ENCODE measurements at regions not wholly inside any gene's neighbourhood (a gene's known extent, or its start where the extent isn't known, plus 50 kb on each side); places are given as distances from the start of the nearest gene placed in this dataset.

- no peak for DNase-seq
Measured at GRCh38 chr2:120401275-120402066, 55.5 kb downstream of the INHBB start.

DNA sequence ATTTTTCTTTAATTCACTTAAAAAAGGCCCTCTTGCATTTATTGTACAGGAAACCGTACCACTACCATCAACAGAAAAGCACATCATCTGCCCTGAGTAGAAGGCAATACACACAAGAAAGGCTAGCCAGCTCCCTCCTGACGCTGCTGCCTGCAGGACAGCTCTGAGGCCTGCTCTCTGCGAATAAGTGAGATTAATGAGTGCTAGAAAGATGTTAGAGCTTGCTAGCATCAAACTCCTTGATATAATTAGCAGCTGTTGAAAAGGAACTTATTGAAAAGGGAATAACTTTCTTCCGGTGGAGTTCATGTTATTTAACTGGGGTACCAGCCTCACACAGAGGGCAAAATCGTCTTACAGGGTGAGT, 56.1 kb downstream of the INHBB start:
- no peak for DNase-seq

GRCh38 chr2:120402508-120402907, 56.6 kb downstream of the INHBB start:
- DNase-seq = no peak

DNA sequence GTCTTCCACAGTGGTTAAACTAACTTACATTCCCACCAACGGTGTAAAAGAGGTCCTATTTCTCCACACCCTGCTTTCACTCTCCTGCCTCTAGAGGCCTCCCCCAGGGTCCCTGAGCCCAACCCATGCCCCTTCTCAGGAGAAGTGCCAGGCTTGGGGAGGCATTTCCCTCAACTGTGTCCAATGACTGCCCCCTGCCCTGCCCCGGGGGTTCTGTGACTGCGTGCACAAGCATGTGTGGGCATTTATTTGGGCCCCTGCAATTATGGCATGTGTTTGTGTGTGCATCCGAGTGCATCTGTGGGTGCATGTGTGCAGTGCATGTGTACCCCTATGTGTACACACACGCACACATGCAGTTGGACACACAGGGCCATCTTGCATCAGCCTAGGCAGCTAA, 57.3 kb downstream of the INHBB start:
- no peak for DNase-seq

GRCh38 chr2:120403676-120404075, 57.7 kb downstream of the INHBB start:
- no peak for DNase-seq

GRCh38 chr2:120404274-120404673, 58.3 kb downstream of the INHBB start:
- no peak for DNase-seq

GRCh38 chr2:120404941-120405758, 59.2 kb downstream of the INHBB start:
- no peak for DNase-seq

DNA sequence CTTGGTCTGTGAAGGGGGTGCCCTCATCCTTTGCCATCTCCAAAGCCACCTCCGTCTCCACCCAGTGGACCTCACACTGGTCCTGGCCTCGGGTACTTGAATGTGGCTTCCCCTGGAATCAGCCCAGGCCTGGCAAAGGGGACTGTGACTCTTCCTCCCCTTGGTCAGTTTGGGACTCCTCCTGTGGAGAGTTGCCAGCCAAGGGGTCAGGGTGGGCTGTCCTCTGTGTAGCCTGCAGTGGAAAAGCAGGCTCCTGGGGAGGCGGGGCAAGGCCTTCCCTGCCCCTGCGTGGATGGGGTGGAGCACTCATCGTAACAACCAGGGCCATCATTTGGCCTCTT, 59.8 kb downstream of the INHBB start:
- no peak for DNase-seq

- DNase-seq = no peak
Measured at GRCh38 chr2:120406566-120406965, 60.6 kb downstream of the INHBB start.

- no peak for DNase-seq
Measured at GRCh38 chr2:120410487-120410886, 64.6 kb downstream of the INHBB start.

GRCh38 chr2:120415060-120415459, 69.1 kb downstream of the INHBB start:
- no peak for DNase-seq

DNA sequence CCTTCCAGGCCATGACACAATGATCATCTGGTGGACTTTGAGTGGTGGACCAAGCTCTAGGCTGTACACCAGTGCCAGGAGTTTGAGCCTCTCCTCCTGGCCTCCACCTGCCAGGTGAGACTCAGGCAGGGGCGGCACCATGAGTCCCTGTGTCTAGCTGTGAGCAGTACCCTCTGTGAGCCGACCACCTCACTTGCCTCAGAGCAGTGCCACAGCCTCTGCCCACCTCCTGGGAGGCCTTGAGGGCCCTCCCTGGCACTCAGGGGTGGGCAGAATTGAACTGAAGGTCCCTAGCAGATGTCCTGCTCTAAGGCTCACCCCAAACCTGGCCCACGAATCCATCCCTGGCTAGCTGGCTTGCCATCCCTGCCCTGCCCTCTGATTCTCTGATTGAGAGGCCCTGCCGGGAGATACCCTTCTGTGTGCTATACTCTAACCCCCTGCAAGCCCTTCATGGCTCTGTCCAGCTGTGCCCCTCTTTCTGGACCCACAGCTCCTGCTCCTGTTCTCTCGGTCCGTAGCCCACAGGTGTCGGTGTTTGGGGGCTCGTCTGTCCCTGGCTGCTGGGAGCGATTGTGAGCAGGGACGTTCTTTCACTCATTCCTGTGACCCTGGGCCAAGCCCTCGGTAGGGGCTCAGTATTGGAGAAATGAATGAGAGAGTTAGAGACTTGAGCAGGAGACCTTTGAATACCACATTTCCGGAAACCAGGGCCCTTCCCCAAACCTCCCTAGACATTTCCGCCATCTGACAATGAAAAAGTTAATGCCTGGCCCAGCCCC, 70.0 kb downstream of the INHBB start:
- DNase-seq = no peak

- DNase-seq = no peak
Measured at GRCh38 chr2:120418174-120418787, 72.3 kb downstream of the INHBB start.

GRCh38 chr2:120419073-120419472, 73.1 kb downstream of the INHBB start:
- no peak for DNase-seq

GRCh38 chr2:120419955-120420354, 74.0 kb downstream of the INHBB start:
- DNase-seq = no peak

DNA sequence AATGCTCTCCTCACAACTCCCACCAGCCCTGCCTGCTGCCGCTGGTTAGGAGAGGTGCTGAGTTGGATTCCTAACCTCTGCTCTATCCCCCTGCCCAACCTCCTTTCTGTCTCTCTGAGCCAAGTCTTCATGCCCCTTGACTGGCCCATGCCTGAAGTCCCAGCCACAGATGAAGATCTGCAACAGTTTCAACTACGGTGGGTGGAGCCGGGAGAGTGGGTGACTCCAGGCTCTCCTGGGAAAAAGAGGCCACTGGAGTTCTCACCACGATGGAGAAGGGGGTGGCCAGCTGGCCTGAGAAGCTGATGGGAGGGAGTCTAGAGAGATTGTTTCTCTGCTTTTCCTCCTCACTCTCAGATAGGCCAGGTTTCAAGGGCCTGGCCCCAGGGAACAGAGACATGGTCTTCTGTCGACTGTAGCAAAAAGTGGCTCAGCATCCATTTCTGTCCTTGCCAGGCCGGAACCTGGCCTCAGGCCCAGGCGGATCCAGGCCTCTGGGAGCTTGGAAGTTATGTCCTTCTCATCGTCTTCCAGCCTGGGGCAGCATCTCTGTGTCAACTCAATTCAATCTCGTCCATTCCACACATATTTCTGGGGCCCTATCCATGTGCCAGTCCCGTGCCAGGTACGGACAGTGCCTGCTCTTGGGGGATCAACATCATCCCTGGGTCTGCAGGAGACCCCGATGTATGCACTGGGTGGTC, 75.3 kb downstream of the INHBB start:
- DNase-seq = no peak

DNA sequence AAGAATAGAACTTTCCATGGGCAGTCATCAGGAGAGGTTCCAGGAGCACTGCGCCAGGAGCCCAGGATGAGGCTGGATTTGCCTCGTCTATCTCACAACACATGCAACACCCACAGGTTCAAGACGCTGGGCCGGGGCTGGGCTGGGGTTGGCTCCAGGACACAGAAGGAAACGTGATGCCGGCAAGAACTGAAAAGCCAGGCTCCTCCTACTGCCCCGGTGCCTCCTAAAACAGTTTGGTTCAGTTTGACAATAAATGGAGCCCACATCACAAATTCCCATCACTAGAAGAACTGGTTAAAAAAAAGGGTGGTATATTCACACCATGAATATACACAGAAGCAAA, 75.9 kb downstream of the INHBB start:
- no peak for DNase-seq

GRCh38 chr2:120422465-120423160, 76.7 kb downstream of the INHBB start:
- no peak for DNase-seq

DNA sequence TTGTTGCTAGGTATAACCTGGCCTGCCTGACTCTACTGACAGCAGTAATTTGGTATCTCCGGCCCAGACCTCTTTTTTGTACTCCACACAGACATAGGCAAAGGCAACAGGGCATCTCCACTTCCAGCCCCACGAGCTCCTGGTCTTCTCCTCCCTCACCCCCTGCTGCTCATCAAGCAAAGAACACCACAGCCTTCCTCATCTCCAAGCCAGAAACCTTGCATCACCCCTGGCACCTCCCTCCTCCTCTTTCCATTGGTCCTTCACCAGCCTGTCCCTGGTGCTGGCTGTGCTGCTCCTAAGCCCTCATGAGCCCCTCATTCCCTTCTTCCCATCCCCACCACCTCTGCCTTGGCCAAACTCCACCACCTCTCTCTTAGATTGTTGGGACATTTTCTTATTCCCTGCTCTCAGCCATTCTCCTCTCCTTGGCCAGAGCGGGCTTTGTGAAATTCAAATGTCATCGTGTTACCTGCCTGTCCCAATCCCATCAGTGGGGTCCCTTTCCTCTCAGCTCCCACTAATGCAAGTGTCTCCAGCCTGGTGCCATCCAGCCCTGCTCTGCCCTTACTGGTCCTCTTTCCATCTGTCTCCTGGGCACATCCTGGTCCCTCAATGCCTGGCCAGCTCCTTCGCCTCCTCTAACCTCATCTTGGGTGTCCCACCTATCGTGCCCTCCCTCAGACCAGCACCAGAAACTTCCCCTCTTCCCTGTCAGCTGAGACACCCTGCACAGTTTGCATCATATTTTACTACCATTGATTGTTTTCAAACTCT, 77.4 kb downstream of the INHBB start:
- no peak for DNase-seq

- DNase-seq = no peak
Measured at GRCh38 chr2:120424274-120424796, 78.4 kb downstream of the INHBB start.

GRCh38 chr2:120425014-120425413, 79.1 kb downstream of the INHBB start:
- no peak for DNase-seq
